Transverse colon (tissue), 4 donors: ENCODE measurements at regions not wholly inside any gene's neighbourhood (a gene's known extent, or its start where the extent isn't known, plus 50 kb on each side); places are given as distances from the start of the nearest gene placed in this dataset.

Source experiments
- CTCF ChIP-seq, 5 experiments: fragments of 200-600 bp in 3 of 5; fragments of 450-650 bp in 2 of 5; sonication (generic) in 3 of 5; IDR thresholded peaks; 1 replicate in 2 of 5; 2 replicates in 3 of 5; pipeline ENCODE4 v1.5.1; 2016 to 2017; ENCODE audit warnings: antibody characterized with exemption in 5 of 5, inconsistent platforms in 3 of 5, mild to moderate bottlenecking in 2 of 5, moderate library complexity in 1 of 5
- POLR2A ChIP-seq: fragments of 450-650 bp; IDR thresholded peaks from one replicate; pipeline ENCODE4 v1.6.1; 2016; ENCODE audit warnings: antibody characterized with exemption, mild to moderate bottlenecking, moderate library complexity
- POLR2AphosphoS5 ChIP-seq, 3 donors: sonication (generic); formaldehyde crosslinking; IDR thresholded peaks; one replicate each; pipeline ENCODE4 v1.6.1; 2016; ENCODE audit warnings: antibody characterized with exemption in 3 of 3

DNA sequence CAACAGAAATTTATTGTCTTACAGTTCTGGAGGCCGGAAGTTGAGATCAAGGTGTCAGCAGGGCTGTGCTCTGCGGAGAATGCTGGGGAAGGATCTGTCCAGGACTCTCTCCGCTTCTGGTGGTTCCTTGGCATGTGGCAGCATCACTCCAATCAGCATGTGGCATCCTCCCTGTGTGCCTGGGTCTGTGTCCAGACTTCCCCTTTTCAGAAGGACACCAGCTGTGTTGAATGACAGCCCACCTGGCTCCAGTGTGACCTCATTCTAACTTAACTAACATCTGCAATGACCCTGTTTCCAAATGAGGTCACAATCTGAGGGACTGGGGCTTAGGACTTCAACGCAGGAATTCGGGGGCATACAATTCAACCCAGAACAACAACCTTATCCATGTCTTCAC is 141.9 kb downstream of the BMS1 start:
- TF ChIP-seq CTCF (IDR thresholded peaks at IDR 0.05) (no peak), POLR2A (no peak), POLR2AphosphoS5 (IDR thresholded peaks at IDR 0.05) (no peak)
